ENCODE measurements at regions not wholly inside any gene's neighbourhood (a gene's known extent, or its start where the extent isn't known, plus 50 kb on each side); places are given as distances from the start of the nearest gene placed in this dataset.

GRCh38 chr5:136686192-136686872 lies 321.0 kb upstream of the TRPC7 start:
- TF ChIP-seq, protein P1, sequence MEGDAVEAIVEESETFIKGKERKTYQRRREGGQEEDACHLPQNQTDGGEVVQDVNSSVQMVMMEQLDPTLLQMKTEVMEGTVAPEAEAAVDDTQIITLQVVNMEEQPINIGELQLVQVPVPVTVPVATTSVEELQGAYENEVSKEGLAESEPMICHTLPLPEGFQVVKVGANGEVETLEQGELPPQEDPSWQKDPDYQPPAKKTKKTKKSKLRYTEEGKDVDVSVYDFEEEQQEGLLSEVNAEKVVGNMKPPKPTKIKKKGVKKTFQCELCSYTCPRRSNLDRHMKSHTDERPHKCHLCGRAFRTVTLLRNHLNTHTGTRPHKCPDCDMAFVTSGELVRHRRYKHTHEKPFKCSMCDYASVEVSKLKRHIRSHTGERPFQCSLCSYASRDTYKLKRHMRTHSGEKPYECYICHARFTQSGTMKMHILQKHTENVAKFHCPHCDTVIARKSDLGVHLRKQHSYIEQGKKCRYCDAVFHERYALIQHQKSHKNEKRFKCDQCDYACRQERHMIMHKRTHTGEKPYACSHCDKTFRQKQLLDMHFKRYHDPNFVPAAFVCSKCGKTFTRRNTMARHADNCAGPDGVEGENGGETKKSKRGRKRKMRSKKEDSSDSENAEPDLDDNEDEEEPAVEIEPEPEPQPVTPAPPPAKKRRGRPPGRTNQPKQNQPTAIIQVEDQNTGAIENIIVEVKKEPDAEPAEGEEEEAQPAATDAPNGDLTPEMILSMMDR (IDR thresholded peaks at IDR 0.05) = peak in 1 of 6 experiments; percentile 46
- no peak for TF ChIP-seq POLR2A (IDR thresholded peaks at IDR 0.05)
